ENCODE measurements at regions not wholly inside any gene's neighbourhood (a gene's known extent, or its start where the extent isn't known, plus 50 kb on each side); places are given as distances from the start of the nearest gene placed in this dataset.
A peak's percentile ranks its signal among the peaks of the same experiment; 100 is the strongest.

GRCh38 chr16:86083382-86084002 is 184.5 kb downstream of the IRF8 start:
- Histone ChIP-seq H3K9me3 (no peaks in the 10 kb centered on the region), H3K4me1 (no peaks in the 10 kb centered on the region), H3K27ac (no peak overlapping the region), H3K36me3 (no peaks in the 10 kb centered on the region), H3K27me3 (peaks cover 0 to 60% of the 10 kb centered on the region in 2 donors), H3K4me3 (no peak overlapping the region)
- intact Hi-C loops (cut with DNase I; ENCODE audit: low total_unique reads) = no loop called here
- no peak for TF ChIP-seq CTCF (IDR thresholded peaks at IDR 0.05)
- DNase-seq = peak in 1 of 2 donors; percentile 40

GRCh38 chr16:86085161-86085611 is 186.2 kb downstream of the IRF8 start:
- peak in 1 of 2 donors; percentile 58 for DNase-seq
- H3K9me3 ChIP-seq = no peaks in the 10 kb centered on the region
- no peak for TF ChIP-seq CTCF (IDR thresholded peaks at IDR 0.05)
- no peak overlapping the region for H3K4me3 ChIP-seq
- no peaks in the 10 kb centered on the region for H3K36me3 ChIP-seq
- peaks cover 0 to 72% of the 10 kb centered on the region in 2 donors for H3K27me3 ChIP-seq
- no peaks in the 10 kb centered on the region for H3K4me1 ChIP-seq
- no peak overlapping the region for H3K27ac ChIP-seq
- intact Hi-C loops (cut with DNase I; ENCODE audit: low total_unique reads) = no loop called here

GRCh38 chr16:86085795-86086194 is 186.8 kb downstream of the IRF8 start:
- TF ChIP-seq CTCF (IDR thresholded peaks at IDR 0.05) = no peak
- H3K27ac ChIP-seq = no peak overlapping the region
- H3K9me3 ChIP-seq = no peaks in the 10 kb centered on the region
- intact Hi-C loops (cut with DNase I; ENCODE audit: low total_unique reads) = no loop called here
- no peaks in the 10 kb centered on the region for H3K36me3 ChIP-seq
- H3K4me3 ChIP-seq = no peak overlapping the region
- H3K27me3 ChIP-seq = peaks cover 0 to 67% of the 10 kb centered on the region in 2 donors
- DNase-seq = peak in 1 of 2 donors; percentile 51
- H3K4me1 ChIP-seq = no peaks in the 10 kb centered on the region

GRCh38 chr16:86086471-86086870 is 187.5 kb downstream of the IRF8 start:
- H3K9me3 ChIP-seq = no peaks in the 10 kb centered on the region
- intact Hi-C loops (cut with DNase I; ENCODE audit: low total_unique reads) = no loop called here
- H3K4me1 ChIP-seq = no peaks in the 10 kb centered on the region
- no peaks in the 10 kb centered on the region for H3K36me3 ChIP-seq
- DNase-seq = peak in 1 of 2 donors; percentile 33
- H3K27ac ChIP-seq = no peak overlapping the region
- no peak overlapping the region for H3K4me3 ChIP-seq
- peaks cover 0 to 61% of the 10 kb centered on the region in 2 donors for H3K27me3 ChIP-seq
- TF ChIP-seq CTCF (IDR thresholded peaks at IDR 0.05) = no peak

- H3K4me1 ChIP-seq = no peaks in the 10 kb centered on the region
- no peak overlapping the region for H3K27ac ChIP-seq
- no peaks in the 10 kb centered on the region for H3K36me3 ChIP-seq
- peaks cover 0 to 58% of the 10 kb centered on the region in 2 donors for H3K27me3 ChIP-seq
- TF ChIP-seq CTCF (IDR thresholded peaks at IDR 0.05) = no peak
- no peaks in the 10 kb centered on the region for H3K9me3 ChIP-seq
- DNase-seq = peak in 1 of 2 donors; percentile 53
- intact Hi-C loops (cut with DNase I; ENCODE audit: low total_unique reads) = no loop called here
- no peak overlapping the region for H3K4me3 ChIP-seq
Observed at GRCh38 chr16:86087011-86087895, 188.3 kb downstream of the IRF8 start.
